HG02852 (cell line): ENCODE measurements at regions not wholly inside any gene's neighbourhood (a gene's known extent, or its start where the extent isn't known, plus 50 kb on each side); places are given as distances from the start of the nearest gene placed in this dataset.
A peak's percentile ranks its signal among the peaks of the same experiment; 100 is the strongest.
"Not testable (repeated sequence)": the region's sequence is repeated elsewhere in the genome, so short reads cannot be mapped to it uniquely, and the experiment has no call there.

Source experiments
- ATAC-seq: cut with Tn5 transposase; IDR thresholded peaks from one replicate; pipeline ENCODE4 v1.9.1; 2021; ENCODE audit warnings: mild to moderate bottlenecking, moderate library complexity; ENCODE audit not compliant: unreplicated experiment

GRCh38 chr3:109784852-109785631, 447.7 kb upstream of the DPPA4 start:
- ATAC-seq, result no peak

GRCh38 chr3:109803274-109803673, 465.9 kb upstream of the DPPA4 start:
- no peak for ATAC-seq

DNA sequence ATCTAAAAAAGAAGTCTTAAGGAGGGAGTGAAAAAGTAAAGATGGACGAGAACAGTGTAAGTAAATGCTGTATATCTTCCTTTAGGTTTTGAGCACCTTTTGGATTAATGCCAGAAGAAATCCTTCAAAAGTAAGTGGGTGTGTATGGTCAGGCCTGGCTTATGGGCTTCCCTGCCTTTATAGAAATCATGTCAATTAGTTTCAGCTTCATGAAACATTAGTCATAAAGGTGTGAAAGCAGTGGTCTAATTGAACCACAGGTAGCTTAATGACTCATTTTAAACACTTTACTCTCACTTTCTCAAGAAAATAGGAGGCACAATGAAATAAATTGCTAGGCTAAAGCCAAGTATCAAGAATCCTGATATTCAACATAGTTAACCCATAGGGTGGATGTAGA, 467.4 kb upstream of the DPPA4 start:
- ATAC-seq, result no peak

DNA sequence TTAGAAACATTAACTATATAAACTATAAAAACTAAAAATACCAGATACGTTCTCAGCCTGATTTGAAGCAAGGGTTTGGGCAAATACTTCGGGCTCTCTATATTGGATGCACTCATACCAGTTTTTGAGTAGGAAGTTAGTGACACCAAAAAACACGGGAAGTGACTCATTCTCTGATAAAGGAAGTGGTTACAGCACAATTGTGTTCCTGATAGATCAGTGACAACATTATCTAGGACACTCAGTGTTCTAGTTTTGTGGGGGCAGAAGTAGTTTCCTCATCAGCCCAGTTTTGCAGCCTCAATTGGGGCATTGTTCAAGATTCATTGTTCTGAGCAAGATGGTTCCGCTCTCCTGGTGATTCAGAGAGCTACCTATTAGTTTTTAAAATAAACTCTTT, 469.6 kb upstream of the DPPA4 start:
- peak; percentile 48 for ATAC-seq

GRCh38 chr3:109809513-109809912, 472.2 kb upstream of the DPPA4 start:
- no peak for ATAC-seq

DNA sequence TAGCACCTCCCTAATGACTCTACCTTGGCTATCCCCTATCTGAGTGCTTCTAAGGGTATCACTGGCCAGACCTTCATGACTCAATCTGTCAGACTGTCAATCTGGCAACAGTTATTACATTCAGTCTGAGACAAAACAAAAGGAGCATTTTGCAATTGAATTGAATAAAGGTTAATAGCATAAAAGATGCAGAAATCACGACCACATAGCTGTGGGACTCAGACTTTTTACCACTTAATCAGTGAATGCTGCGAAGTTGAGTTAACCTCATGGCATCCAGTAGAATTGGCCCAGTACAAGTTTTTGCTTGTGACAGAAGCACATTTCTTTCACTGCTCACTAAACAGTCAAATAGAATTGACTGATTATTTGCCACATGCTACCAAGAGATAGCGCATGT, 480.7 kb upstream of the DPPA4 start:
- ATAC-seq, result no peak

DNA sequence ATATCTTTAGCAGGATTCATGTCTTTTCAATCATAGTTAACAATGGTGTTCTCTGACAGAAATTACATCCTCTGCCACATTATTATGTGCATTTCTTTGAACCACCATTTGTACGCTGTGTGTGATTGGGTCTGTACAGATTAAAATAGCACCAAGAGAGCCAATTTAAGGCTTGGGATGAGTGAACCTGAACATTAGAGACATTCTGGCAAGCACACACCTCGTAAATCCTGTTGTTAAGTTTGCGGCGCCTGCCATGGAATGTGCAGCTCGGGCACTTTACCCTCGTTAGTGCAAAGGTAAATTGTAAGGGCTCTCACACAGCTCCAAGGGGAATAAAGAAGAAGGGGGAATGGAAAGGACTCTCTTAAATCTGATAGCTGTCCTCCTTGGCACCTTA, 482.4 kb upstream of the DPPA4 start:
- no peak for ATAC-seq

GRCh38 chr3:109825971-109826810, 488.8 kb upstream of the DPPA4 start:
- ATAC-seq, result no peak

GRCh38 chr3:109831403-109831802, 494.1 kb upstream of the DPPA4 start:
- ATAC-seq, result no peak

DNA sequence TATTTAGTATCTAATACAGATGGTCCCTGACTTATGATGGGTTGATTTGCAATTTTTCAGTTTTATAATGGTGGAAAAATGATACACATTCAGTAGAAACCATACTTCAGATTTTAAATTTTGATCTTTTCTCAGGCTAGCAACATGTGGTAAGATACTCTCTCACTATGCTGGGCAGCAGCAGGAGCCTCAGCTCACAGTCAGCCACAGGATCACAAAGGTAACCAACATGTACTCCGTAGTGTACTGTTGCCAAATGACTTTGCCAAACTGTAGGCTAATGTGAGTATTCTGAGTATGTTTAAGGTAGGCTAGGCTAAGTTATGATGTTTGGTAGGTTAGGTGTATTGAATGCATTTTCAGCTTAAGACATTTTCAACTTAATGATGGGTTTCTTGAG, 498.6 kb upstream of the DPPA4 start:
- ATAC-seq, result no peak

DNA sequence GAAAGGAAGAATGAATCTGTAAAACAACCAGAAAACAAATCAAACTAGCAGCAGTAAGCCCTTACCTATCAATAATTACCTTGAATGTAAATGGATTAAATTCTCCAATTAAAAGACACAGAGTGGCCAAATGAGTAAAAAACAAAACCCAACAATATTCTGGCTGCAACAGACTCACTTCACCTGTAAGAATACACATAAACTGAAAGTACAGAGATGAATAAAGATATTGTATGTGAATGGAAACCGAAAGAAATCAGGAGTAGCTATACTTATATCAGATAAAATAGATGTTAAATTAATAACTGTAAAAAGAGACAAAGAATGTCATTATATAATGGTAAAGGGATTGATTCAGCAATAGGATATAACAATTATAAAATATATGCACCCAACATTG, 514.5 kb upstream of the DPPA4 start:
- ATAC-seq, result no peak

- ATAC-seq, result no peak
These were observed 514.9 kb upstream of the DPPA4 start for GRCh38 chr3:109852283-109852682.

GRCh38 chr3:109853077-109853731, 515.9 kb upstream of the DPPA4 start:
- no peak for ATAC-seq

DNA sequence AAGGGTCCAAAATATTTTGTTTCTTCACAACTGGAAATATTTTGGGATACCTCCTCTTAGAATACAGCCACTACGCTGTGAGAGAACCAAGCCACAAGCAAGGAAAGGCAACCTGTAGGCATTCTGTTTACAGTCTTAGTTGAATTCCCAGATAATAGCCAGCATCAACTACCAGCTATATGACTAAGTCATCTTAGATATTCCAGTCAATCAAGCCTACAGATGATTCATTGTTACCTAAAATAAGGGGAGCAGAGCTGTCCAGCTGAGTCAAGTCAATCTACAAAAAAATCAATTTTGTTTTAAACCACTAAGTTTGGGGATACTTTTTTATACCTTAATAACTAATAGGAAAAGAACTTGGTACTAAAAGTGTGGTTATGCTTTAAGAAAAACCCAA, 526.4 kb upstream of the DPPA4 start:
- no peak for ATAC-seq

GRCh38 chr3:109864452-109864851, 527.1 kb upstream of the DPPA4 start:
- ATAC-seq, result no peak

DNA sequence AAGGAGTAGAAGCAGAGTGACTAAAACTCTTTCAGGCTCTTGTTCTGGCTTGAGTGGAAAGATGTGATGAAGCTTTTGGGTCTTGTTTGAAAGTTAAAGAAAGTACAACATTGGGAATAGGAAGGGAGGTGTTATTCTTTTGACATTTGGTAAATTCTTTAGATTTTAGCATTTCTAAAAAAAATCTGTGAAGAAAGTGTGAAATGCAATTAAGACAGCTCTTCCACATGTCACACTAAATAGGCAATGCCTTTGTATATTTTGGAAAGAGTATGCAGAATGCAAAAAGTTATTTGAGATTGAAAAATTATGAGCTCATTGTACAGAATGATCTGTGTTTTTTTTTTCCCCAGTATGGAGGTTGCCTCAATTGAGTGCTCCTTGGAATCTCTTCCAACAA, 532.2 kb upstream of the DPPA4 start:
- ATAC-seq, result no peak

GRCh38 chr3:109874896-109875708, 537.8 kb upstream of the DPPA4 start:
- ATAC-seq, result no peak

- not testable (repeated sequence) for ATAC-seq
These were observed 540.3 kb upstream of the DPPA4 start for GRCh38 chr3:109877616-109878015.

DNA sequence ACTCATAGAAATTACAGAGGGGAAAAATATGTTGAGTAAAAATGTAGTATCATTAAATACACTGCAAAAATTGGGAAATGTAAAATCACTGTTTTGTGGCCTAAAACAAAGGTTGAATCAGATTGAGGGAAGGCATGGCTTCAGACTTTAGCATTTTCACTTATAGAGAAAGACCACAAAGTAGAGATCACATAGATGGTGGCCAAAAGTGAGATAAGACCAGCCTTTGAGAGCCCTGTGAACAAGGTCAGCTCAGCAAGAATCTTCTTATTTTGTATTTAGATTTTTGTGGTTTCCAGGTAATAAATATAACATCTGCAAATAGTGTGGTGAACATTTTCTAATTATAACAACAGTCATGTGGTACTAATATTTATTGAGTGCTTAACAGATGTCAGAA, 544.8 kb upstream of the DPPA4 start:
- no peak for ATAC-seq

GRCh38 chr3:109887293-109887692, 549.9 kb upstream of the DPPA4 start:
- no peak for ATAC-seq

DNA sequence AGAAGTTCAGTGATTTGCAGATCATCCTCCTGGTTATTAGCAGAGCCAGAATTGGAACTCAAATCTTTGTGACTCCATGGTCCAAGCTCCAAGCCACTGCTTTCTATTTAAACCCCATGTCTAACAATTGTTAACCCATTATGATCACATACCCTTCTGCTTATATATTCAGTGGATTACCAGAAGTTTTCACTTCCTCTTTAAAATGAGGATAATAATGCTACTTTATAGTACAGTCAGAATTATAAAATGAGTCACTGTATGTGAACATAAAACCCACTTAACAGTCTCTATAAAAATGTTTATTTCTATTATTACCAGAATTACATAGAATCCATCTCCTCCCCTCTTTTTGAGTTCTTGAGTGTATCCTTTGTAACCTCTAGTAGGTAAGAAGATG, 550.7 kb upstream of the DPPA4 start:
- no peak for ATAC-seq
